B cell (primary cell): ENCODE measurements at regions not wholly inside any gene's neighbourhood (a gene's known extent, or its start where the extent isn't known, plus 50 kb on each side); places are given as distances from the start of the nearest gene placed in this dataset.
"Not testable (repeated sequence)": the region's sequence is repeated elsewhere in the genome, so short reads cannot be mapped to it uniquely, and the experiment has no call there.

ENCODE experiments used
- ATAC-seq: fragments of 200-7000 bp; cut with Tn5 transposase; one replicate; pipeline ENCODE4 v1.10.0; 2021; ENCODE audit warnings: low read depth, mild to moderate bottlenecking, moderate number of reproducible peaks, moderate library complexity
- CTCF ChIA-PET: fragments of 350-600 bp; sonication (Branson Sonifier 250); formaldehyde crosslinking; loops from one replicate; lab custom pipeline; 2021; ENCODE audit warnings: antibody characterized with exemption, inconsistent platforms; lab: Charles Lee
- POLR2A ChIA-PET: fragments of 350-600 bp; sonication (Branson Sonifier 250); formaldehyde crosslinking; loops from one replicate; lab custom pipeline; 2021; ENCODE audit warnings: antibody characterized with exemption; lab: Charles Lee
- DNase-seq: peaks from one replicate; pipeline ENCODE4 v3.0.0; 2013
- H2AFZ ChIP-seq: 2 replicates; pipeline ENCODE4 v1.6.1; 2012; ENCODE audit warnings: mild to moderate bottlenecking, low read depth, low read length; ENCODE audit not compliant: insufficient read depth, poor library complexity, severe bottlenecking
- H3K27ac ChIP-seq, 2 donors: 1 replicate in 1 of 2; 2 replicates in 1 of 2; pipeline ENCODE4 v1.5.1; 2012 to 2013; ENCODE audit warnings: low read length in 2 of 2, mild to moderate bottlenecking in 2 of 2, moderate library complexity in 1 of 2
- H3K27me3 ChIP-seq, 4 experiments: fragments of 200-600 bp in 1 of 4; sonication (generic) in 1 of 4; replicated peaks in 1 of 4; 1 replicate in 2 of 4; 2 replicates in 2 of 4; pipeline versions ENCODE4 v1.6.1 to v1.7.0; 2013 to 2016; ENCODE audit warnings: low read length in 3 of 4, mild to moderate bottlenecking in 2 of 4, mixed read lengths in 1 of 4, moderate library complexity in 1 of 4; ENCODE audit not compliant: insufficient read depth in 4 of 4, control insufficient read depth in 3 of 4; ENCODE audit errors: control extremely low read depth in 1 of 4
- H3K36me3 ChIP-seq, 2 experiments: replicated peaks in 1 of 2; 1 replicate in 1 of 2; 2 replicates in 1 of 2; pipeline versions ENCODE4 v1.6.1 to v1.7.1; 2013; ENCODE audit warnings: low read length in 1 of 2; ENCODE audit not compliant: insufficient read depth in 2 of 2, control insufficient read depth in 1 of 2; ENCODE audit errors: control extremely low read depth in 1 of 2, extremely low read depth in 1 of 2
- H3K4me1 ChIP-seq, 2 donors: fragments of 200-600 bp in 1 of 2; sonication (generic) in 1 of 2; 1 replicate in 1 of 2; 2 replicates in 1 of 2; pipeline versions ENCODE4 v1.5.1 to v1.6.1; 2013 to 2017; ENCODE audit warnings: low read length in 2 of 2; ENCODE audit not compliant: control insufficient read depth in 2 of 2, insufficient read depth in 2 of 2
- H3K4me2 ChIP-seq: replicated peaks from 2 replicates; pipeline ENCODE3; 2012; ENCODE audit warnings: mild to moderate bottlenecking, low read depth, low read length; ENCODE audit not compliant: poor library complexity, severe bottlenecking
- H3K4me3 ChIP-seq, 5 experiments: fragments of 200-600 bp in 1 of 5; sonication (generic) in 1 of 5; 1 replicate in 3 of 5; 2 replicates in 2 of 5; pipeline versions ENCODE4 v1.5.1 to v1.7.0; 2011 to 2016; ENCODE audit warnings: low read length in 4 of 5, mild to moderate bottlenecking in 4 of 5, low read depth in 2 of 5, control low read depth in 1 of 5, moderate library complexity in 1 of 5; ENCODE audit not compliant: insufficient read depth in 1 of 5; ENCODE audit errors: control extremely low read depth in 1 of 5, extremely low read depth in 1 of 5
- H3K79me2 ChIP-seq: fragments of 200-600 bp; sonication (generic); one replicate; pipeline ENCODE4 v1.6.0; 2016; ENCODE audit warnings: low read length; ENCODE audit not compliant: control insufficient read depth, insufficient read depth
- H3K9ac ChIP-seq: fragments of 200-600 bp; sonication (generic); 2 replicates; pipeline ENCODE4 v1.6.1; 2017; ENCODE audit warnings: mild to moderate bottlenecking, low read length, moderate library complexity
- H3K9me3 ChIP-seq, 3 donors: one replicate each; pipeline versions ENCODE4 v1.6.1 to v1.7.1; 2013; ENCODE audit warnings: low read length in 2 of 3; ENCODE audit not compliant: control insufficient read depth in 2 of 3, insufficient read depth in 1 of 3; ENCODE audit errors: control extremely low read depth in 1 of 3
- H4K20me1 ChIP-seq: 2 replicates; pipeline ENCODE4 v1.6.0; 2012; ENCODE audit warnings: mild to moderate bottlenecking, low read length; ENCODE audit not compliant: insufficient read depth, control insufficient read depth, poor library complexity, severe bottlenecking
- H3K27ac Mint-ChIP-seq: one replicate; pipeline ENCODE4 v1.8.0; 2021; ENCODE audit warnings: mixed read lengths
- H3K27me3 Mint-ChIP-seq: one replicate; pipeline ENCODE4 v1.8.0; 2021; ENCODE audit warnings: mixed read lengths
- H3K4me1 Mint-ChIP-seq: one replicate; pipeline ENCODE4 v1.8.0; 2021; ENCODE audit warnings: mixed read lengths
- H3K4me3 Mint-ChIP-seq: one replicate; pipeline ENCODE4 v1.8.0; 2021; ENCODE audit warnings: mixed read lengths
- H3K9me3 Mint-ChIP-seq: one replicate; pipeline ENCODE4 v1.8.0; 2022; ENCODE audit warnings: mixed read lengths; ENCODE audit not compliant: insufficient read depth
- WGBS: methylation state at CpG from one replicate; pipeline ENCODE4 v1.1.5; 2013; ENCODE audit warnings: missing lambda C conversion rate; ENCODE audit not compliant: insufficient coverage; 5-methylcytosine and 5-hydroxymethylcytosine counted together
- intact Hi-C: fragments of 100-400 bp; cut with micrococcal nuclease; formaldehyde crosslinking; loops from one replicate; pipeline ENCODE4 v1.10.0; 2022

- H3K9me3 Mint-ChIP-seq, H3K79me2 ChIP-seq, H3K4me2 ChIP-seq, H3K4me1 ChIP-seq, H3K27me3 Mint-ChIP-seq, H3K27me3 ChIP-seq, H3K27ac ChIP-seq, H3K4me3 ChIP-seq, H2AFZ ChIP-seq, ATAC-seq, H3K9me3 ChIP-seq, POLR2A ChIA-PET, H3K9ac ChIP-seq, H3K27ac Mint-ChIP-seq, H4K20me1 ChIP-seq, CTCF ChIA-PET, H3K4me3 Mint-ChIP-seq, DNase-seq, intact Hi-C loops, H3K36me3 ChIP-seq, H3K4me1 Mint-ChIP-seq: not testable (repeated sequence)
- no CpG with 5 or more reads among the region's 5 CpGs for WGBS
Observed at GRCh38 chr13:63821785-63822184, 2406.1 kb upstream of the PCDH20 start.

- CTCF ChIA-PET, H3K27ac Mint-ChIP-seq, H3K4me1 ChIP-seq, H3K27me3 ChIP-seq, H3K27me3 Mint-ChIP-seq, H3K4me3 ChIP-seq, H3K4me2 ChIP-seq, H3K4me3 Mint-ChIP-seq, intact Hi-C loops, H3K9ac ChIP-seq, POLR2A ChIA-PET, ATAC-seq, H4K20me1 ChIP-seq, H3K79me2 ChIP-seq, DNase-seq, H3K27ac ChIP-seq, H3K36me3 ChIP-seq, H3K9me3 ChIP-seq, H2AFZ ChIP-seq, H3K4me1 Mint-ChIP-seq, H3K9me3 Mint-ChIP-seq: not testable (repeated sequence)
- 96% methylated on average over 36 of the region's 41 CpGs for WGBS
Observed at GRCh38 chr13:63811428-63812004, 2395.9 kb upstream of the PCDH20 start.

- H3K27ac Mint-ChIP-seq, H3K27ac ChIP-seq, H3K4me1 Mint-ChIP-seq, H3K36me3 ChIP-seq, H2AFZ ChIP-seq, POLR2A ChIA-PET, H4K20me1 ChIP-seq, H3K4me3 ChIP-seq, H3K4me1 ChIP-seq, H3K9me3 ChIP-seq, H3K79me2 ChIP-seq, DNase-seq, CTCF ChIA-PET, H3K27me3 ChIP-seq, H3K9me3 Mint-ChIP-seq, H3K4me2 ChIP-seq, H3K27me3 Mint-ChIP-seq, H3K4me3 Mint-ChIP-seq, intact Hi-C loops, ATAC-seq, H3K9ac ChIP-seq: not testable (repeated sequence)
- WGBS = no CpG with 5 or more reads among the region's 2 CpGs
Observed at GRCh38 chr13:63791134-63791533, 2375.5 kb upstream of the PCDH20 start.
